Neural cell (in vitro differentiated cells): ENCODE measurements at regions not wholly inside any gene's neighbourhood (a gene's known extent, or its start where the extent isn't known, plus 50 kb on each side); places are given as distances from the start of the nearest gene placed in this dataset.

Source experiments
- H2AFZ ChIP-seq: fragments of 200-600, 300-800 bp; sonication (generic), shearing (Covaris generic); 2 replicates; pipeline ENCODE4 v1.6.0; 2014; ENCODE audit warnings: low read depth, mild to moderate bottlenecking, antibody characterized with exemption, low read length, moderate library complexity
- H3F3A ChIP-seq: fragments of 200-600 bp; shearing (Covaris generic); 2 replicates; pipeline ENCODE4 v1.6.1; 2016; ENCODE audit warnings: mild to moderate bottlenecking, moderate library complexity, mixed read lengths, antibody characterized with exemption, low read length; ENCODE audit not compliant: insufficient read depth, poor library complexity, severe bottlenecking
- H3K27ac ChIP-seq: fragments of 200-600, 300-800 bp; sonication (generic), shearing (Covaris generic); 2 replicates; pipeline ENCODE4 v1.5.1; 2014; ENCODE audit warnings: mild to moderate bottlenecking, low read length, moderate library complexity
- H3K27me3 ChIP-seq: fragments of 300-800, 200-600 bp; sonication (generic), shearing (Covaris generic); 2 replicates; pipeline ENCODE4 v1.6.0; 2014; ENCODE audit warnings: mild to moderate bottlenecking, low read depth, low read length, moderate library complexity; ENCODE audit not compliant: insufficient read depth
- H3K36me3 ChIP-seq: fragments of 300-800, 200-600 bp; sonication (generic), shearing (Covaris generic); 2 replicates; pipeline ENCODE4 v1.5.1; 2014; ENCODE audit warnings: mild to moderate bottlenecking, antibody characterized with exemption, low read length, moderate library complexity; ENCODE audit not compliant: insufficient read depth
- H3K4me2 ChIP-seq: fragments of 300-800, 200-600 bp; sonication (generic), shearing (Covaris generic); 2 replicates; pipeline ENCODE4 v1.6.0; 2014; ENCODE audit warnings: mild to moderate bottlenecking, low read length
- H3K4me3 ChIP-seq: fragments of 300-800, 200-600 bp; sonication (generic), shearing (Covaris generic); 2 replicates; pipeline ENCODE4 v1.5.1; 2014; ENCODE audit warnings: mild to moderate bottlenecking, low read length, moderate library complexity
- H3K79me2 ChIP-seq: fragments of 200-600 bp; shearing (Covaris generic); replicated peaks from 2 replicates; pipeline ENCODE4 v1.6.0; 2014; ENCODE audit warnings: mild to moderate bottlenecking, low read length, moderate library complexity; ENCODE audit not compliant: insufficient read depth
- H3K9ac ChIP-seq: fragments of 300-800, 200-600 bp; sonication (generic), shearing (Covaris generic); 2 replicates; pipeline ENCODE4 v1.6.1; 2016; ENCODE audit warnings: mild to moderate bottlenecking, low read length, mixed read lengths
- H3K9me2 ChIP-seq: fragments of 200-600 bp; shearing (Covaris generic); 2 replicates; pipeline ENCODE4 v1.6.1; 2016; ENCODE audit warnings: mild to moderate bottlenecking, low read length, mixed read lengths; ENCODE audit not compliant: insufficient read depth
- H3K9me3 ChIP-seq: fragments of 200-600, 300-800 bp; sonication (generic), shearing (Covaris generic); 2 replicates; pipeline ENCODE4 v1.6.1; 2016; ENCODE audit warnings: mild to moderate bottlenecking, mixed run types, low read length, moderate library complexity, mixed read lengths
- H4K20me1 ChIP-seq: fragments of 200-600 bp; shearing (Covaris generic); 2 replicates; pipeline ENCODE4 v1.6.1; 2016; ENCODE audit warnings: mild to moderate bottlenecking, mixed run types; ENCODE audit not compliant: insufficient read depth
- CTCF ChIP-seq: fragments of 450-650 bp; IDR thresholded peaks from 2 replicates; pipeline ENCODE4 v1.5.1; 2014; ENCODE audit warnings: antibody characterized with exemption, mild to moderate bottlenecking, moderate library complexity; ENCODE audit not compliant: poor library complexity, severe bottlenecking
- EP300 ChIP-seq: fragments of 450-650 bp; conservative IDR thresholded peaks from 2 replicates; pipeline ENCODE4 v1.6.1; 2014; ENCODE audit warnings: antibody characterized with exemption, mild to moderate bottlenecking, moderate library complexity; ENCODE audit not compliant: poor library complexity, severe bottlenecking
- EZH2 ChIP-seq: fragments of 200-600, 300-800 bp; shearing (Covaris generic), sonication (generic); IDR thresholded peaks from 2 replicates; pipeline ENCODE4 v1.6.1; 2014; ENCODE audit warnings: antibody characterized with exemption, low read length, borderline replicate concordance, mild to moderate bottlenecking; ENCODE audit not compliant: insufficient read depth, poor library complexity, severe bottlenecking
- MXI1 ChIP-seq: fragments of 450-650 bp; conservative IDR thresholded peaks from 2 replicates; pipeline ENCODE4 v1.6.1; 2014; ENCODE audit warnings: antibody characterized with exemption, mild to moderate bottlenecking; ENCODE audit not compliant: poor library complexity, severe bottlenecking
- POLR2AphosphoS5 ChIP-seq: IDR thresholded peaks from 2 replicates; pipeline ENCODE4 v1.6.1; 2012
- RAD21 ChIP-seq: fragments of 450-650 bp; conservative IDR thresholded peaks from 2 replicates; pipeline ENCODE4 v1.6.1; 2014; ENCODE audit warnings: antibody characterized with exemption, mild to moderate bottlenecking, moderate library complexity
- REST ChIP-seq: IDR thresholded peaks from 2 replicates; pipeline ENCODE4 v1.6.1; 2012; ENCODE audit warnings: borderline replicate concordance
- SMC3 ChIP-seq: fragments of 450-650 bp; conservative IDR thresholded peaks from 2 replicates; pipeline ENCODE4 v1.6.1; 2014; ENCODE audit warnings: antibody characterized with exemption, mild to moderate bottlenecking, moderate library complexity; ENCODE audit not compliant: poor library complexity
- TAF1 ChIP-seq: IDR thresholded peaks from 2 replicates; pipeline ENCODE4 v1.6.1; 2012; ENCODE audit warnings: low read depth

GRCh38 chr6:71496722-71497033, 208.1 kb downstream of the OGFRL1 start:
- H3K9me2 ChIP-seq, result no peaks in the 10 kb centered on the region
- H3K36me3 ChIP-seq, result no peaks in the 10 kb centered on the region
- H3K4me3 ChIP-seq, result no peak overlapping the region
- H2AFZ ChIP-seq, result no peak overlapping the region
- no peaks in the 10 kb centered on the region for H4K20me1 ChIP-seq
- H3K27ac ChIP-seq, result no peak overlapping the region
- no peaks in the 10 kb centered on the region for H3K79me2 ChIP-seq
- no peaks in the 10 kb centered on the region for H3F3A ChIP-seq
- H3K4me2 ChIP-seq, result no peak overlapping the region
- TF ChIP-seq MXI1, result no peak
- TF ChIP-seq POLR2AphosphoS5, result no peak
- TF ChIP-seq EP300, result no peak
- no peak for TF ChIP-seq REST
- no peak for TF ChIP-seq EZH2
- TF ChIP-seq RAD21, result no peak
- TF ChIP-seq SMC3, result no peak
- TF ChIP-seq CTCF, result no peak
- no peak for TF ChIP-seq TAF1
- no peaks in the 10 kb centered on the region for H3K9me3 ChIP-seq
- no peaks in the 10 kb centered on the region for H3K27me3 ChIP-seq
- no peak overlapping the region for H3K9ac ChIP-seq

GRCh38 chr6:71498638-71499037, 210.0 kb downstream of the OGFRL1 start:
- H3K27ac ChIP-seq, result no peak overlapping the region
- H3K9me2 ChIP-seq, result no peaks in the 10 kb centered on the region
- no peaks in the 10 kb centered on the region for H3K27me3 ChIP-seq
- no peak overlapping the region for H2AFZ ChIP-seq
- TF ChIP-seq EZH2, result no peak
- no peak for TF ChIP-seq SMC3
- no peak for TF ChIP-seq CTCF
- no peak for TF ChIP-seq REST
- no peaks in the 10 kb centered on the region for H4K20me1 ChIP-seq
- no peak overlapping the region for H3K9ac ChIP-seq
- no peaks in the 10 kb centered on the region for H3F3A ChIP-seq
- no peaks in the 10 kb centered on the region for H3K9me3 ChIP-seq
- H3K36me3 ChIP-seq, result no peaks in the 10 kb centered on the region
- H3K4me2 ChIP-seq, result no peak overlapping the region
- no peaks in the 10 kb centered on the region for H3K79me2 ChIP-seq
- H3K4me3 ChIP-seq, result no peak overlapping the region
